SU-DHL-6 (cell line): ENCODE measurements at regions not wholly inside any gene's neighbourhood (a gene's known extent, or its start where the extent isn't known, plus 50 kb on each side); places are given as distances from the start of the nearest gene placed in this dataset.

ENCODE experiments used
- EZH2phosphoT487 ChIP-seq: fragments of 200-600 bp; sonication (generic), shearing (Covaris generic); conservative IDR thresholded peaks from 2 replicates; pipeline ENCODE4 v1.6.1; 2018; ENCODE audit warnings: mild to moderate bottlenecking, antibody characterized with exemption, low read length, moderate library complexity, mixed read lengths
- TF ChIP-seq, protein P1 (sequence below): fragments of 200-600 bp; sonication (generic); IDR thresholded peaks from one replicate; pipeline ENCODE4 v1.5.1; 2017; ENCODE audit warnings: antibody characterized with exemption, mild to moderate bottlenecking, low read length, moderate library complexity; ENCODE audit not compliant: insufficient read depth, poor library complexity, severe bottlenecking

DNA sequence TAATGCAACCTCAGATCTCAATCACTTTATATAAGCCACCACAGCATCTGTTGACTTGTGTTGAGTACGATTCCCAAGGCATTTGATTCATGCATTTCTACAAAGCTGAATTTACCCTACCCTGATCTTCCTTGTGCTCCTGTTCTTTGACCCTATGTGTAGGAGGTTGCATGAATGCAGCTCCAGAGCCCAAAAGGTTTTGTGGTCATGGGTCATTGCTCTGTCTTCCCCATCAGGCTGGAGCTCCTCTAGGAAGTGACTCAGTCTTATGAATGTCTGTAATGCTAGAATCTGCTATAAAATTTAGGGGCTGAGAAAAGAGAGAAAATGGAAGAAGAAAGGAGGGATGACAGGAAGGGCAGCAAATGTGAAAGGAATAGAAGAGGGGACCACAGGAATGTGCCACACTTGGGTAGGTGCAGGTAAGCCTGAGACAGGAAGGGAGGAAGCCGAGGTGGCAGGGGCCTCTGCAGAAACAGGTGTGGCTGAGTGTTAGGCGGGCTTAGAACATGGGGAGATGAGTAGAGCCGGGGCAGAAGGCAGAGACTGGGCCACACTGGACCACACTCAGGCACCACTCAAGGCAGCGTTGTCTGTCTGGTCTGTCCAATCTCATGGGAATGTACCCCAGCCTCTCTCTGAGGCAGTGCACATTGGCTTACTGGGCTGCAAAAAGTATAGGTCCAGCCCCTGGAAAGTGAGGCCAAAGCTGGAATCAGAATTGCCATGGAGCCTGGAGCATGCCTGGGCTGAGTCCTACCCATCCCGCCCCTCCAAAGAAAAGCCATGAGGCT lies 334.1 kb downstream of the BCL11B start:
- TF ChIP-seq, protein P1, sequence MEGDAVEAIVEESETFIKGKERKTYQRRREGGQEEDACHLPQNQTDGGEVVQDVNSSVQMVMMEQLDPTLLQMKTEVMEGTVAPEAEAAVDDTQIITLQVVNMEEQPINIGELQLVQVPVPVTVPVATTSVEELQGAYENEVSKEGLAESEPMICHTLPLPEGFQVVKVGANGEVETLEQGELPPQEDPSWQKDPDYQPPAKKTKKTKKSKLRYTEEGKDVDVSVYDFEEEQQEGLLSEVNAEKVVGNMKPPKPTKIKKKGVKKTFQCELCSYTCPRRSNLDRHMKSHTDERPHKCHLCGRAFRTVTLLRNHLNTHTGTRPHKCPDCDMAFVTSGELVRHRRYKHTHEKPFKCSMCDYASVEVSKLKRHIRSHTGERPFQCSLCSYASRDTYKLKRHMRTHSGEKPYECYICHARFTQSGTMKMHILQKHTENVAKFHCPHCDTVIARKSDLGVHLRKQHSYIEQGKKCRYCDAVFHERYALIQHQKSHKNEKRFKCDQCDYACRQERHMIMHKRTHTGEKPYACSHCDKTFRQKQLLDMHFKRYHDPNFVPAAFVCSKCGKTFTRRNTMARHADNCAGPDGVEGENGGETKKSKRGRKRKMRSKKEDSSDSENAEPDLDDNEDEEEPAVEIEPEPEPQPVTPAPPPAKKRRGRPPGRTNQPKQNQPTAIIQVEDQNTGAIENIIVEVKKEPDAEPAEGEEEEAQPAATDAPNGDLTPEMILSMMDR = no peak
- no peak for TF ChIP-seq EZH2phosphoT487
